ENCODE measurements at regions not wholly inside any gene's neighbourhood (a gene's known extent, or its start where the extent isn't known, plus 50 kb on each side); places are given as distances from the start of the nearest gene placed in this dataset.

GRCh38 chr2:34738691-34739090 is 1139.6 kb upstream of the FAM98A start:
- Histone ChIP-seq H3K36me3 (no peaks in the 10 kb centered on the region), H3K27me3 (no peaks in the 10 kb centered on the region), H3K27ac (no peak overlapping the region), H3K9me3 (no peaks in the 10 kb centered on the region), H3K4me3 (no peak overlapping the region), H3K4me1 (no peaks in the 10 kb centered on the region)
- no peak for TF ChIP-seq CTCF (IDR thresholded peaks at IDR 0.05)
- TF ChIP-seq POLR2A (IDR thresholded peaks at IDR 0.05), result no peak
- 35 to 53% methylated on average over 2 to 3 of the region's 3 CpGs for WGBS, 2 donors
- intact Hi-C loops (cut with DNase I), result no loop called here
- DNase-seq, result no peak

- Histone ChIP-seq H3K9me3 (no peaks in the 10 kb centered on the region), H3K36me3 (no peaks in the 10 kb centered on the region), H3K4me1 (no peaks in the 10 kb centered on the region), H3K27me3 (no peaks in the 10 kb centered on the region), H3K27ac (no peak overlapping the region), H3K4me3 (no peak overlapping the region)
- no peak for DNase-seq
- WGBS, 2 donors, result 75 to 77% methylated on average over 3 of the region's 3 CpGs
- intact Hi-C loops (cut with DNase I), result no loop called here
- no peak for TF ChIP-seq POLR2A (IDR thresholded peaks at IDR 0.05)
- no peak for TF ChIP-seq CTCF (IDR thresholded peaks at IDR 0.05)
Measured at GRCh38 chr2:34737146-34737545, 1138.0 kb upstream of the FAM98A start.

GRCh38 chr2:34736482-34736881 is 1137.4 kb upstream of the FAM98A start:
- Histone ChIP-seq H3K36me3 (no peaks in the 10 kb centered on the region), H3K4me1 (no peaks in the 10 kb centered on the region), H3K4me3 (no peak overlapping the region), H3K9me3 (no peaks in the 10 kb centered on the region), H3K27me3 (no peaks in the 10 kb centered on the region), H3K27ac (no peak overlapping the region)
- no peak for DNase-seq
- TF ChIP-seq CTCF (IDR thresholded peaks at IDR 0.05) (no peak), POLR2A (IDR thresholded peaks at IDR 0.05) (no peak)
- 57 to 70% methylated on average over 2 of the region's 2 CpGs for WGBS, 2 donors
- intact Hi-C loops (cut with DNase I), result no loop called here

GRCh38 chr2:34734662-34735061 is 1135.6 kb upstream of the FAM98A start:
- Histone ChIP-seq H3K27me3 (no peaks in the 10 kb centered on the region), H3K9me3 (no peaks in the 10 kb centered on the region), H3K4me1 (no peaks in the 10 kb centered on the region), H3K36me3 (no peaks in the 10 kb centered on the region), H3K27ac (no peak overlapping the region), H3K4me3 (no peak overlapping the region)
- intact Hi-C loops (cut with DNase I), result no loop called here
- DNase-seq, result no peak
- TF ChIP-seq CTCF (IDR thresholded peaks at IDR 0.05) (no peak), POLR2A (IDR thresholded peaks at IDR 0.05) (no peak)

GRCh38 chr2:34734042-34734441 is 1134.9 kb upstream of the FAM98A start:
- WGBS, 2 donors, result 43 to 56% methylated on average over 1 of the region's 1 CpG
- no peaks in the 10 kb centered on the region for H3K4me1 ChIP-seq
- no peak overlapping the region for H3K27ac ChIP-seq
- no peaks in the 10 kb centered on the region for H3K9me3 ChIP-seq
- no peaks in the 10 kb centered on the region for H3K27me3 ChIP-seq
- no peak for DNase-seq
- no peaks in the 10 kb centered on the region for H3K36me3 ChIP-seq
- no peak for TF ChIP-seq POLR2A (IDR thresholded peaks at IDR 0.05)
- no peak for TF ChIP-seq CTCF (IDR thresholded peaks at IDR 0.05)
- H3K4me3 ChIP-seq, result no peak overlapping the region
- intact Hi-C loops (cut with DNase I), result no loop called here
